Left lung (tissue), 4 donors: ENCODE measurements at regions not wholly inside any gene's neighbourhood (a gene's known extent, or its start where the extent isn't known, plus 50 kb on each side); places are given as distances from the start of the nearest gene placed in this dataset.

Source experiments
- ATAC-seq: fragments of 200-7000 bp; cut with Tn5 transposase; one replicate; pipeline ENCODE4 v1.9.1; 2020; ENCODE audit warnings: moderate library complexity
- DNase-seq, 4 donors: peaks; one replicate each; pipeline ENCODE4 v3.0.0-alpha.2; 2013 to 2020
- H3K27ac ChIP-seq, 2 donors: fragments of 200-600 bp; sonication (generic) in 1 of 2; one replicate each; pipeline versions ENCODE4 v1.5.0 to v1.8.0; 2020 to 2021
- H3K27me3 ChIP-seq, 2 donors: fragments of 200-600 bp; sonication (generic) in 1 of 2; one replicate each; pipeline versions ENCODE4 v1.5.0 to v1.8.0; 2020 to 2021
- H3K36me3 ChIP-seq, 2 donors: fragments of 200-600 bp; sonication (generic) in 1 of 2; one replicate each; pipeline versions ENCODE4 v1.5.0 to v1.8.0; 2020 to 2021
- H3K4me1 ChIP-seq, 2 donors: fragments of 200-600 bp; one replicate each; pipeline ENCODE4 v1.8.0; 2021
- H3K4me3 ChIP-seq, 2 donors: fragments of 200-600 bp; sonication (generic) in 1 of 2; one replicate each; pipeline versions ENCODE4 v1.5.0 to v1.8.0; 2020 to 2021; ENCODE audit warnings: mild to moderate bottlenecking in 1 of 2
- H3K9me3 ChIP-seq, 2 donors: fragments of 200-600 bp; sonication (generic) in 1 of 2; one replicate each; pipeline versions ENCODE4 v1.5.0 to v1.8.0; 2020 to 2021
- intact Hi-C, 2 donors: fragments of 100-400 bp; cut with DNase I; formaldehyde crosslinking; loops; one replicate each; pipeline versions ENCODE4 v1.11.2 to v1.14.2; 2022
- TF ChIP-seq, protein P1 (sequence below), 2 donors: fragments of 200-600 bp; sonication (generic) in 1 of 2; IDR thresholded peaks; one replicate each; pipeline versions ENCODE4 v1.5.0 to v1.8.0; 2021; ENCODE audit warnings: antibody characterized with exemption in 2 of 2
- donor health status: DM: no; HTN: yes; CAD: no.
- donor health status: DM: no; HTN: no; CAD: no.

DNA sequence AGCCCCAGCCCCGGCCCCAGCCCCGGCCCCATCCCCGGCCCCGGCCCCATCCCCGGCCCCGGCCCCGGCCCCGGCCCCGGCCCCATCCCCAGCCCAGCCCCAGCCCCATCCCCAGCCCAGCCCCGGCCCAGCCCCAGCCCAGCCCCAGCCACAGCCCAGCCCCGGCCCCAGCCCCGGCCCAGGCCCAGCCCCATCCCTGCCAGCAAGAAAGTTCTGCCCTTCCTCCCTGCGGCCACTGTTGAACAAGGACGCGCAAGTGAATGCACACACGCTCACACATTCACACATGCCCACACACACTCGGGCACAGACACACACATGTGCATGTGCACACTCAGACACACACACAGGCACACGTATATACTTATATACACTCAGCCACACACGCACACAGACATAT is 287.0 kb downstream of the NDUFA10 start:
- TF ChIP-seq, protein P1, sequence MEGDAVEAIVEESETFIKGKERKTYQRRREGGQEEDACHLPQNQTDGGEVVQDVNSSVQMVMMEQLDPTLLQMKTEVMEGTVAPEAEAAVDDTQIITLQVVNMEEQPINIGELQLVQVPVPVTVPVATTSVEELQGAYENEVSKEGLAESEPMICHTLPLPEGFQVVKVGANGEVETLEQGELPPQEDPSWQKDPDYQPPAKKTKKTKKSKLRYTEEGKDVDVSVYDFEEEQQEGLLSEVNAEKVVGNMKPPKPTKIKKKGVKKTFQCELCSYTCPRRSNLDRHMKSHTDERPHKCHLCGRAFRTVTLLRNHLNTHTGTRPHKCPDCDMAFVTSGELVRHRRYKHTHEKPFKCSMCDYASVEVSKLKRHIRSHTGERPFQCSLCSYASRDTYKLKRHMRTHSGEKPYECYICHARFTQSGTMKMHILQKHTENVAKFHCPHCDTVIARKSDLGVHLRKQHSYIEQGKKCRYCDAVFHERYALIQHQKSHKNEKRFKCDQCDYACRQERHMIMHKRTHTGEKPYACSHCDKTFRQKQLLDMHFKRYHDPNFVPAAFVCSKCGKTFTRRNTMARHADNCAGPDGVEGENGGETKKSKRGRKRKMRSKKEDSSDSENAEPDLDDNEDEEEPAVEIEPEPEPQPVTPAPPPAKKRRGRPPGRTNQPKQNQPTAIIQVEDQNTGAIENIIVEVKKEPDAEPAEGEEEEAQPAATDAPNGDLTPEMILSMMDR (IDR thresholded peaks at IDR 0.05), result no peak
- Histone ChIP-seq H3K27me3 (peaks cover 0 to 6% of the 10 kb centered on the region in 2 donors), H3K36me3 (no peaks in the 10 kb centered on the region), H3K4me3 (no peak overlapping the region), H3K9me3 (peaks cover 0 to 11% of the 10 kb centered on the region in 2 donors), H3K27ac (no peak overlapping the region), H3K4me1 (no peaks in the 10 kb centered on the region)
- intact Hi-C loops, result no loop called here
- DNase-seq, result peak in 1 of 4 donors; percentile 49
- ATAC-seq, result no peak

DNA sequence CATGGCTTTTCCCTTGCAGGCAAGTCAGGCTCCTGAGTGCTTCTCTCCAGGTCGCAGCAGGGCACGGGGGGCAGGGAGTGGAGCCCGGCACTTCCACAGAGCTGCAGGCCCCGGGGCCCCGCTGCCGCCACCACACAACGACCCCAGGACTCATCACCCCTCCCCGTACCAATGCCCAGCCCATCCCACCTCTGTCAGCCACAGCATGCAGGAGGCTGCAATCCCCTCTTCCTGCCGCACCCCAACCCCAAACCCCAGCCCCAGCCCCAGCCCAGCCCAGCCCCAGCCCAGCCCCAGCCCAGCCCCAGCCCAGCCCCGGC is 288.0 kb downstream of the NDUFA10 start:
- peaks cover 0 to 11% of the 10 kb centered on the region in 2 donors for H3K9me3 ChIP-seq
- DNase-seq (peak in 1 of 4 donors; percentile 75), ATAC-seq (no peak)
- no peaks in the 10 kb centered on the region for H3K36me3 ChIP-seq
- TF ChIP-seq, protein P1 (IDR thresholded peaks at IDR 0.05), result no peak
- intact Hi-C loops, result no loop called here
- H3K4me1 ChIP-seq, result no peaks in the 10 kb centered on the region
- H3K27ac ChIP-seq, result no peak overlapping the region
- peaks cover 0 to 6% of the 10 kb centered on the region in 2 donors for H3K27me3 ChIP-seq
- no peak overlapping the region for H3K4me3 ChIP-seq

DNA sequence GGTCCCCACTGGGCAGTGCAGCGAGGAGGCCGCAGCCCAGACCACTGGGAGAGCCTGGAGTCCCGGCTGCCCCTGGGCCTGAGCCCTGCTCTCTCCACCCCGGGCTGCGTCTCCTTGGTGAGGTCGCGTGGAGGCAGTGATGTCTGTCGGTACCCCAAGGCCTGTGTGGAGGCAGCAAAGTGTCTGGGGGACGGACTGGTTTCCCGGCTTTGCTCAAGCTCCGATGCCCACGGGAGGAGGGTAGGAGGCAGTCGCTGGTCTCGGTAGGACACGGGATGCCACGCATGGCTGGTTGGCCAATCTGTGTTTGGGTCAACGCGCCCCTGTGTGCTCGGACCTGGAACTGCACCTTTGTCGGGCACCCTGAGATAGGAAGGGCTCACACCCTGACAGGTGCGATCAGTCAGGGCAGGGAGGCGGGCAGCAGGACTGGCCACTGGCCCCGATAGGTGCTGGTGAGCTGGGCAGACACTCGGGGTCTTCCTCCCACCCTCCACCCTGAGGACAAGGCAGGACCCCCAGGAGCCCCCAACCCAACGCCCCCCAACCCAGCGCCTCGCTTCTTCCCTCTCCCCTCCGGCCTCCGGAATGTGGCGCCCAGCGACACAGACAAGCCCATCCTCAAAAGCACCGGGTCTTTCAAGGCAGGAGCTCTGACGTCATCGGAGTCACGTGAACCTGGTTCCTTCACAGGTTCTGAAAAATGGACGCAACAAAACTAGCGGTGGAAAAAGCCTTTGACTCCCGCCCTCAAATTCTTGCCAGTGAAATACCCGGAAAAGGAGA is 288.6 kb downstream of the NDUFA10 start:
- no peak overlapping the region for H3K4me3 ChIP-seq
- H3K9me3 ChIP-seq, result peaks cover 0 to 11% of the 10 kb centered on the region in 2 donors
- H3K27ac ChIP-seq, result no peak overlapping the region
- intact Hi-C loops, result no loop called here
- no peaks in the 10 kb centered on the region for H3K36me3 ChIP-seq
- no peaks in the 10 kb centered on the region for H3K4me1 ChIP-seq
- peaks cover 0 to 6% of the 10 kb centered on the region in 2 donors for H3K27me3 ChIP-seq
- peak in 1 of 4 donors; percentile 64 for DNase-seq
- ATAC-seq, result no peak
- TF ChIP-seq, protein P1 (IDR thresholded peaks at IDR 0.05), result no peak

DNA sequence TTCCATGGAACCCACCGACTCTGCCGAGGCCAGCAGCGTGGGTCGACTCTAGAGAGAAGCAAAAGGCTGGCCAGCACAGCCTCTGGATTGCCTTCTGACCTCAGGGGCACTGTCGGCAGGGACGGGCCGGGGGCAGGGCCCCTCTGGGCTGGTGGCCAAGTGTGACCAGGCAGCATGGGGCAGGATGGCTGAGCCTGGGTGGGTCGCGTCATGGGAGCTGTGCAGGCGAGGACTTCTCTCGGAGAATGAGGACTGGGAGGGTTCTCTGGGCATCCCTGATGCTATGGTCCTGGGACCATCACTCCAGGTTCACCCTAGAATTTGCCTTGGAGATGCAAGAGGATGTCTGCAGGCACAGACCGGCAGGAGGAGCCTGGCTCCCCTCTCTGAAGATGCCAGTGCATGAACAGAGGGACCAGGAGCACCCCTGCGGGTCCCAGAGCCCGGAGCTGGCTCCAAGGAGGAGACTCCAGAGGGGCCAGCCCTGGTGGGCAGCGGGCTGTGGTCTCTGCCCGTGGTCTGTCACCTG is 289.2 kb downstream of the NDUFA10 start:
- H3K27me3 ChIP-seq, result peaks cover 0 to 6% of the 10 kb centered on the region in 2 donors
- no peaks in the 10 kb centered on the region for H3K4me1 ChIP-seq
- TF ChIP-seq, protein P1 (IDR thresholded peaks at IDR 0.05), result no peak
- no peak overlapping the region for H3K4me3 ChIP-seq
- intact Hi-C loops, result no loop called here
- DNase-seq (no peak), ATAC-seq (no peak)
- H3K36me3 ChIP-seq, result no peaks in the 10 kb centered on the region
- H3K27ac ChIP-seq, result no peak overlapping the region
- peaks cover 0 to 11% of the 10 kb centered on the region in 2 donors for H3K9me3 ChIP-seq

DNA sequence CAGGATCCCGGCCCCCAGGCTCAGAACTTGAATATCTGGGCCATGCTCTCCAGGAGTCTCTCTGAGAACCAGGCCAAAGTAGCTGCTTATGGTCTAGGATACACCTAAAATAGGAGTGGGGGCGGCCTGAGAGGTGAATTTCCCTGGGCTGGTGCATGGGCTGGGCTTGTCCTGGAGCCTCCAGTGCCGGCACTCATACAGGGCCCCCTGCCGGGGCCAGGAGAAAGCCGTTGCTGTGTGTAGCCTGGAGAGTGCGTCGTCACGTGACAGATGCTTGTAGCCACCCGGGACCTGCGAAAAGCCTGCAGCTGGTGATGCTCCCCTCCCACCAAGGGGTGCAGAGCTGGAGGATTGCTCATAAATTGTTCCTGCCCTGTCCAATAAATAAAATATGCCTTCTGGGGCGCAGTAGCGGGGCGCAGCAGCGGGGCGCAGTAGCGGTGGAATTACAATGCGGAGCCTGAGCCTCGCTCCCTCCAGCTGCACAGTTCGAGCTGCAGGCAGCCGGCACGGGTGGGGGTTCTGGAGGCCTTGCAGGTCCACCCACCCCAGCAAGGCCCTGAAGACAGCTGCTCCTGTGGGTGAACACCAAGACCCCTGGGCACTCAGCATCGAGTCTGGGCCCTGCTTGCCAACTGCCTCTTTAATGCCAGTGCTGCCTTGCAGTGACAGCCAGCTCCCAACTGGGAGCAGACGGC is 289.9 kb downstream of the NDUFA10 start:
- Histone ChIP-seq H3K27me3 (peaks cover 0 to 6% of the 10 kb centered on the region in 2 donors), H3K4me1 (no peaks in the 10 kb centered on the region), H3K36me3 (no peaks in the 10 kb centered on the region), H3K4me3 (no peak overlapping the region), H3K9me3 (peaks cover 0 to 11% of the 10 kb centered on the region in 2 donors), H3K27ac (no peak overlapping the region)
- intact Hi-C loops, result no loop called here
- ATAC-seq, result no peak
- DNase-seq, result peak in 1 of 4 donors; percentile 70
- TF ChIP-seq, protein P1 (IDR thresholded peaks at IDR 0.05), result no peak
